GM13977 (cell line): ENCODE measurements at regions not wholly inside any gene's neighbourhood (a gene's known extent, or its start where the extent isn't known, plus 50 kb on each side); places are given as distances from the start of the nearest gene placed in this dataset.

Experiments used
- DNase-seq: peaks from one replicate; pipeline ENCODE4 v3.0.0; 2012; ENCODE audit warnings: low spot score
- in situ Hi-C: fragments of 300-500 bp; cut with MboI; formaldehyde crosslinking; loops from one replicate; pipeline ENCODE4 v1.12.0; 2022; ENCODE audit warnings: low sequenced_read_pairs, low pct_unique_long_range_greater_than_20kb, mixed read lengths, inconsistent platforms; ENCODE audit not compliant: unreplicated experiment
- TF ChIP-seq, protein P1 (sequence below): IDR thresholded peaks from 2 replicates; pipeline ENCODE4 v1.5.1; 2012; ENCODE audit warnings: mild to moderate bottlenecking, control low read depth; ENCODE audit not compliant: insufficient read depth; ENCODE audit errors: extremely low read depth, missing control alignments

DNA sequence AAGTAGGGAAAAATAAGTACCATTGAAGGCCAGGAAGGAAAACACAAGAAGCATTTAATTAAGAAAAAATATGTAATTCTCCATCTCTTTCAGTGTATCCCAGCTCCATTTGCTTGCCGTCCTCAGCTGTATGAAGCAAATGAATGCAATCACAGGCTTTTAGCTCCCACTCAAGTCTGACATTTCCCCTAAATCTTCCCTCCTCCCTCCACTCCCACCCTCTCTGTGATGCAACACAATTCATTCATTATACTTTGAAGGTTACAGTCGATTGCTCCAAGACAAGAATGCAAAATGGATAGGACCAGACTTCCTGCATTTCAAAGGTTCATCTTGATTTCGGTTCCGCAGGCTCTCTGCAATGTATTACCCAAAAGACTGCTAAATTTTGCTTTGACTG, 172.7 kb upstream of the SERPINE2 start:
- in situ Hi-C loops = no loop called here
- no peak for DNase-seq

DNA sequence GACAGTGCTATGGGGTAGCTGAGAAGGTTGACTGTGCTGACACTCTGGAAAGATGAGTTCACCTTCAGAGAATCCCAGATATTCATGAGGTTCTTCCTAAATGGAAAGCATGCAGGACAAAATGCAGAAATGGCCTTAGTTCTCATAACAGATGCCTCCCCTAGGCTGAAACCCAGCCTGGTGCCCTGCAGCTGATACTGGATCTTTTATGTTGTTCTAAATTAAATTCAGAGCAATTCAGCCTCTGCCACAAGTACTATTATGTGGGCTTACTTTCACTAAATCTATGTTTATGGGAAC, 172.0 kb upstream of the SERPINE2 start:
- DNase-seq = no peak
- in situ Hi-C loops = no loop called here
- TF ChIP-seq, protein P1, sequence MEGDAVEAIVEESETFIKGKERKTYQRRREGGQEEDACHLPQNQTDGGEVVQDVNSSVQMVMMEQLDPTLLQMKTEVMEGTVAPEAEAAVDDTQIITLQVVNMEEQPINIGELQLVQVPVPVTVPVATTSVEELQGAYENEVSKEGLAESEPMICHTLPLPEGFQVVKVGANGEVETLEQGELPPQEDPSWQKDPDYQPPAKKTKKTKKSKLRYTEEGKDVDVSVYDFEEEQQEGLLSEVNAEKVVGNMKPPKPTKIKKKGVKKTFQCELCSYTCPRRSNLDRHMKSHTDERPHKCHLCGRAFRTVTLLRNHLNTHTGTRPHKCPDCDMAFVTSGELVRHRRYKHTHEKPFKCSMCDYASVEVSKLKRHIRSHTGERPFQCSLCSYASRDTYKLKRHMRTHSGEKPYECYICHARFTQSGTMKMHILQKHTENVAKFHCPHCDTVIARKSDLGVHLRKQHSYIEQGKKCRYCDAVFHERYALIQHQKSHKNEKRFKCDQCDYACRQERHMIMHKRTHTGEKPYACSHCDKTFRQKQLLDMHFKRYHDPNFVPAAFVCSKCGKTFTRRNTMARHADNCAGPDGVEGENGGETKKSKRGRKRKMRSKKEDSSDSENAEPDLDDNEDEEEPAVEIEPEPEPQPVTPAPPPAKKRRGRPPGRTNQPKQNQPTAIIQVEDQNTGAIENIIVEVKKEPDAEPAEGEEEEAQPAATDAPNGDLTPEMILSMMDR = no peak

More for the DNA sequence above, 172.7 kb upstream of the SERPINE2 start:
- TF ChIP-seq, protein P1 = no peak

DNA sequence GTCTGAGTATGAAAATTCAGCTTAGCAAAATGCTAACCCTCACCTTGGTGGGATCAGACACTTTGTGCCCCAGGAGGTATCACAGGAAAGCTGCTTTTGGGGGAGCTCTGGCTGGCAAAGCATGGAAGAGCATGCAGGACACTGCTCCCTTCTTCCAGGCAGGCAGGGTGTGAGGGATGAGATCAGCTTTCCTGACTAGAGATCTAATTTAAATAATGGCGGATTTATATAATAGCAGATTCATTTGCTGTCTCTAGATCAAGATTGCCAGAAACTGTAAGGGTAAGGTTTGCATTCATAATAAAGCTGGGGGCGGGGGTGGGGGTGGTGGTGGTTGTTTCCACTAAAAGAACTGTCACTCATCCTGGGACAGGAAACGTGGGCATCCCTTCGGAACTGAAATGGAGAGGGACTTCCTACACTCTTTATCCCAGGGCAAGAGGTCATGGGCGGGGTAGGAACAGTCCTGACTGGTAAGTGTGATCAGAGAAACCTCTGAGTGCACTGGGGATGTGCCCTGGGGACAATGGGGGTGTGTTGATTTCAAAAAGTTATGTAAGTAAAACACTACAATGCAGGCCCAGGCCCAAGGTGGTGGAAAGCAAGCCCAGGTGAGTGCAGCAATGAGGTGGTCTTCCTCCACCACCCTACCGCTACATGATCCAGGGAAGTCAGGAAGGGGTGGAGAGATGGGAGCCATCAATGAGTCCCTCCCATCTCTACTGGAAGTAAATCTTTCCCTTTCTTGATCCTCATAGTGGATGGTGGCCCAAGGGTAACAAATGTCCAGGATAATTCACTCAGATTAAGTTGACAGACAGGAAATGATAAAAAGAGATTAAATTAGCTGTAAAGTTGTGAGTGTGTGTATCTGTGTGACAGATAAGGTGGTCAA, 171.4 kb upstream of the SERPINE2 start:
- no peak for DNase-seq
- TF ChIP-seq, protein P1 = no peak

DNA sequence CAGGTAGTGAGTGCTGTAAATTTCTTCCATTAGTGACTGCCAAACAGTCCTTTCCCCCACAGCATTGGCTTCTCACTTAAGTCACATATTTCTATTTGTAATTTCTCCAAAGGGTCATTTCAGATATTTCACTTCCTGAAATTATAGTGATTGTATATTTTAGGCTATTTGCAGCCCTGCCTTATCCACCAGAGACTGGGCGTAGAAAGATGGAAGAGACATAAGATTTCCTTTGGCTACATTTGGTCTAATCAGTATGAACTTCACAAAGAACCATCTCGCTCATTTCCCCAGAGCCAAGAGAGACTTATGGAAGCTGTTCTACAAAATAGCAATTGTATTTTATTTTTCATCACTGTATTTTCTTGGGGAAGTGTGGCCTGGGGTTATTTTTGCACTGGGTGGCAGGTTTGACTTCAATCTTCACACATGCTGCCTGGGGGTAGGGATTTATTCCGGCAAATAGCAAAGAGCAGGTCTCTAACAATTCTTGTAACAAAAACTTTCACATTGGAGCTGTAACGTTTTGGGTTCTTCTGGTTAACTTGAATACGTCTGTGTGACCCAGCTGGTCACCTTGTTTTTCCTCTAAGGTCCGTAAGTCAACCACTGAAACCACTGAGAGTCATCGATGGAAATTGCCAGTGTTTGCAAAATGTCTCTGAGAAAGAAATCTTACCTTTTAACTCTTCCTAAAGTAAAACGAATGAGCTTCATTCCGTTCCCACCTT, 170.6 kb upstream of the SERPINE2 start:
- TF ChIP-seq, protein P1 = no peak
- in situ Hi-C loops = no loop called here
- no peak for DNase-seq

More for the DNA sequence above, 171.4 kb upstream of the SERPINE2 start:
- in situ Hi-C loops = no loop called here

DNA sequence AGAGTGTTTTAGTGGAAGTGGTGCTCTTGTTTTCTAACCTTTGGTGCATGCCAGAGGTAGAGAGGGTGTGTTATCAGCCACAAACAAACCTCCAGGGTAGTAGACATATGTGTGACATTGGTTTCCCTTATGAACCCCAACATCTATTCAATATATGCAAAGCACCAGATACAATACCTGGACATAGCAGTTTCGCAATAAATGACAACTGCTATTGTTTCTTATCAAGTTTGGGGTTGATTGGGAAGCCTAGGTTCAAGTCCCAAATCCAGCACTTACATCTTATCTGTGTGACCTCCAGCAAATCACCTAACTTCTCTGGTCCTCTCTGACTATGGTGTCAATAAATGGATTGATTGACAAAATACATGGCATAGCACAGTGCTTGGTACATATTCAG, 169.4 kb upstream of the SERPINE2 start:
- TF ChIP-seq, protein P1 = no peak
- in situ Hi-C loops = no loop called here

DNA sequence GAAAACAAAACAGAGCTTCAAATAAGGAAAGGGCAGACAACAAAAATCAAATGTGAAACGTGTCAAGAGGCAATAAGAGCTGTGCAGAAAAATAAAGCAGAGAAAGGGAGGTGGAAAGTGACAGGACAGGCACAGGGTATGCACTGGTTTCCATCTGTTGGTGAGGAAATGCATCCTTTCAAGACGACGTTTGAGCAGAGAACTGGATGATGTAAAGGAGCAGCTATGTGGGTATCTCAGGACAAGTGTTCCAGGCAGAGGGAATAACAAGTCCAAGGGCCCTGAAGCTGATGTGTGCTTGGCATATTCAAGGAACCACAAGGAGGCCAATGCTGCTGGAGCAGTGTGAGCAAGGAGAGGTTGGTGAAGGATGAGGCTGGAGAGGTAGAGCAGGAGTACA, 168.9 kb upstream of the SERPINE2 start:
- in situ Hi-C loops = no loop called here
- no peak for DNase-seq
- TF ChIP-seq, protein P1 = no peak

More for the DNA sequence above, 169.4 kb upstream of the SERPINE2 start:
- DNase-seq = no peak
